ENCODE measurements at regions not wholly inside any gene's neighbourhood (a gene's known extent, or its start where the extent isn't known, plus 50 kb on each side); places are given as distances from the start of the nearest gene placed in this dataset.

DNA sequence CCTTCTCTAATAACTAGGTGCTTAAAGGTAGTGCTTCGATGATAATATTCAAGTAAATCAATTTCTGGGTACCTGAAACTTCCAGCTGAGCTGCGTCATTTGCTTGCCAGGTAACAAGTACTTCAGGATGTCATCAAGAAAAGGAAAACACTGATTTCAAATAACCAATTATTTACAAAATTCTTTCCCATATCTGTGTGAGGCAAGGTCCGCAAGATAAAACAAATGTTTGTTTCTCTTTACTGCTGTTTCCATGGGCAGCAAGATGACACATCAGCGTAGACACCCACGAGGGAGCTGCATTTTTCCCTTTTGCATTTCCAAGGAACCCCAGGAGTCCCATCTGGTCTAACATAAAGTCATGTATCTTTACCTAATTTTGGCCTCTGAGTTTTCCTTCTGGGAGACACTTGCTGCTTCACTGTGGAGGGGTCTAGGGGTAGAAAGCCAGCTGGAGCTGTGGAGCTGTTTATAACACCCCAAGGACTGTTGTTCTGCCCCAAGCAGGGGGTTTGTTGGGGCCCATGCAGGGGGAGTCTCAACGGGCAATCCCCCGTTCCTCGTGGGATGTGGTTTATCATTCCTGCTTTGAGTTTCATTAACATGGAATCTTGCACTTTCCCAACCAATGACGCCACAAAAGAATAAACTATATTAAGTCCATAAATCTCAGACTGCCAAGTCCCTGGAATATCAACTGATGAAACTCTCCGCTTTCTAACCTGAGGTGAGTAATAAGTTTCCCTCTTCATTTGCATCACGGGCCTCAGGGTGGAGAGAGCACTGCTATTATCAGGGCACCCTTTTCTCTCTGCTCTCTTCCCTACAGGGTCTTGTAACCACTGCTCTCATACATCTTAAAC lies 112.8 kb upstream of the PELI2 start:
- TF ChIP-seq, protein P1, sequence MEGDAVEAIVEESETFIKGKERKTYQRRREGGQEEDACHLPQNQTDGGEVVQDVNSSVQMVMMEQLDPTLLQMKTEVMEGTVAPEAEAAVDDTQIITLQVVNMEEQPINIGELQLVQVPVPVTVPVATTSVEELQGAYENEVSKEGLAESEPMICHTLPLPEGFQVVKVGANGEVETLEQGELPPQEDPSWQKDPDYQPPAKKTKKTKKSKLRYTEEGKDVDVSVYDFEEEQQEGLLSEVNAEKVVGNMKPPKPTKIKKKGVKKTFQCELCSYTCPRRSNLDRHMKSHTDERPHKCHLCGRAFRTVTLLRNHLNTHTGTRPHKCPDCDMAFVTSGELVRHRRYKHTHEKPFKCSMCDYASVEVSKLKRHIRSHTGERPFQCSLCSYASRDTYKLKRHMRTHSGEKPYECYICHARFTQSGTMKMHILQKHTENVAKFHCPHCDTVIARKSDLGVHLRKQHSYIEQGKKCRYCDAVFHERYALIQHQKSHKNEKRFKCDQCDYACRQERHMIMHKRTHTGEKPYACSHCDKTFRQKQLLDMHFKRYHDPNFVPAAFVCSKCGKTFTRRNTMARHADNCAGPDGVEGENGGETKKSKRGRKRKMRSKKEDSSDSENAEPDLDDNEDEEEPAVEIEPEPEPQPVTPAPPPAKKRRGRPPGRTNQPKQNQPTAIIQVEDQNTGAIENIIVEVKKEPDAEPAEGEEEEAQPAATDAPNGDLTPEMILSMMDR (conservative IDR thresholded peaks at IDR 0.05; ENCODE audit: low read depth, low read length), result no peak
- TF ChIP-seq MAZ (IDR thresholded peaks at IDR 0.05; ENCODE audit: borderline replicate concordance, low read depth, low read length), result no peak
- TF ChIP-seq BHLHE40 (IDR thresholded peaks at IDR 0.05; ENCODE audit: low read depth, low read length), result no peak
- TF ChIP-seq MAFK (IDR thresholded peaks at IDR 0.05; ENCODE audit: low read depth, low read length), result no peak
- TF ChIP-seq POLR2A (IDR thresholded peaks at IDR 0.05; ENCODE audit: low read depth, low read length), result no peak; the same call in 1 of the 2 replicates
- no peak for TF ChIP-seq RFX5 (IDR thresholded peaks at IDR 0.05; ENCODE audit: low read depth, low read length)
- TF ChIP-seq MXI1 (IDR thresholded peaks at IDR 0.05; ENCODE audit: borderline replicate concordance, low read depth, low read length), result no peak
- TF ChIP-seq SMC3 (IDR thresholded peaks at IDR 0.05; ENCODE audit: low read depth, low read length), result no peak
